Activated naive CD4-positive, alpha-beta T cell treated with anti-CD3 and anti-CD28 coated beads, Interleukin-2, amount 50 U/mL, for 16 hours (primary cell): ENCODE measurements at regions not wholly inside any gene's neighbourhood (a gene's known extent, or its start where the extent isn't known, plus 50 kb on each side); places are given as distances from the start of the nearest gene placed in this dataset.

Experiments used
- DNase-seq: peaks from one replicate; pipeline ENCODE4 v3.0.0-alpha.2; 2020

- no peak for DNase-seq
These were observed 155.0 kb upstream of the CTTNBP2 start for GRCh38 chr7:118028226-118028625.

- DNase-seq, result no peak
These were observed 154.0 kb upstream of the LSM8 start for GRCh38 chr7:118029826-118030422.

GRCh38 chr7:118033273-118033672 lies 150.7 kb upstream of the LSM8 start:
- no peak for DNase-seq

GRCh38 chr7:118039963-118040489 lies 143.9 kb upstream of the LSM8 start:
- no peak for DNase-seq

- no peak for DNase-seq
These were observed 143.4 kb upstream of the LSM8 start for GRCh38 chr7:118040562-118040961.

GRCh38 chr7:118041251-118041878 lies 142.6 kb upstream of the LSM8 start:
- no peak for DNase-seq

GRCh38 chr7:118045629-118046028 lies 138.3 kb upstream of the LSM8 start:
- no peak for DNase-seq

GRCh38 chr7:118046086-118046485 lies 137.9 kb upstream of the LSM8 start:
- no peak for DNase-seq

- DNase-seq, result no peak
These were observed 137.2 kb upstream of the LSM8 start for GRCh38 chr7:118046801-118047200.

- DNase-seq, result no peak
These were observed 131.6 kb upstream of the LSM8 start for GRCh38 chr7:118052336-118052735.

GRCh38 chr7:118053353-118053752 lies 130.6 kb upstream of the LSM8 start:
- no peak for DNase-seq

GRCh38 chr7:118054529-118054928 lies 129.4 kb upstream of the LSM8 start:
- DNase-seq, result no peak

- no peak for DNase-seq
These were observed 128.3 kb upstream of the LSM8 start for GRCh38 chr7:118055647-118056046.

GRCh38 chr7:118057404-118057803 lies 126.6 kb upstream of the LSM8 start:
- DNase-seq, result no peak

- DNase-seq, result no peak
These were observed 124.8 kb upstream of the LSM8 start for GRCh38 chr7:118059209-118059608.

- DNase-seq, result no peak
These were observed 123.3 kb upstream of the LSM8 start for GRCh38 chr7:118060692-118061091.

- DNase-seq, result no peak
These were observed 122.6 kb upstream of the LSM8 start for GRCh38 chr7:118061386-118061785.

GRCh38 chr7:118072893-118073674 lies 110.9 kb upstream of the LSM8 start:
- DNase-seq, result no peak

- DNase-seq, result no peak
These were observed 108.0 kb upstream of the LSM8 start for GRCh38 chr7:118075936-118076335.

- DNase-seq, result no peak
These were observed 107.4 kb upstream of the LSM8 start for GRCh38 chr7:118076564-118076963.

- no peak for DNase-seq
These were observed 105.9 kb upstream of the LSM8 start for GRCh38 chr7:118078015-118078414.

GRCh38 chr7:118079369-118079768 lies 104.6 kb upstream of the LSM8 start:
- DNase-seq, result no peak

GRCh38 chr7:118080947-118081346 lies 103.0 kb upstream of the LSM8 start:
- DNase-seq, result peak; percentile 46

GRCh38 chr7:118082506-118082905 lies 101.5 kb upstream of the LSM8 start:
- no peak for DNase-seq
